ENCODE measurements at regions not wholly inside any gene's neighbourhood (a gene's known extent, or its start where the extent isn't known, plus 50 kb on each side); places are given as distances from the start of the nearest gene placed in this dataset.
A peak's percentile ranks its signal among the peaks of the same experiment; 100 is the strongest.

DNA sequence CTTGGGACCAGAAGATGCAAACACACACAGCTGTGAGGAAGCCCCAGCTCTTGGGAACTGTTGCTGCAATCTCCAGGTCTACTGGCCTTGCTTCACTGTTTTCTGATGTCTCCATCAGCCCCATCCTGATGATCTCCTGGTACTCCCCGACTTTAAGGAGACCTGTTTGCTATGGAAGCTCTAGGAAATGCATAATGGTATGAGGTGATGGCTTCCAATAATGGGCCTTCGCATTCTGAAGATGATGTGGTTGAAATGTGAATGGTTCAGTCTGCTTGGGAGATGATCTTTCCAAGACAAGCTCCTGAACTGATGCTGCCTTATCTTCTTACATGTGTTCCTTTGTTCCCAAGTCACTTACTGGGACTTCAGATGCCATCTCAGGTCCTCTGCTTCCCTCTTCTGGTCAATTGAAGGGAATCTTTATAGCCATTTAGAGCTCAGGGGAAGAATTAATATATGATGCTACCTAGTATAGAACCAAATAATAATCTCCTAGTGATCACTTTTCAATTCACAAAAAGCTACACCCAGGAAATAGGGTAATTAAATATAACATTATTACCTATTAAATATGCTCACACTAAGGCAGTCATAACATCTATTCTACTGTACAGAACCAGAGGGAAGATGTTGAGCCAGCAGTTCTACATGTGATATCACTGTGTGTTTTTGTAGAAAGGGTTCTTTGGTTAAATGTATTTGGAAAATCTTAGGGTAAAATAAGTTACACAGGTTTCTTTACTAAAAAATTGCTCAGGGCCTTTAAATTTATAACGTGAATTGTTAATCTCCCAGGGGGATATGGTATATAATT lies 73.9 kb upstream of the VTCN1 start (continued):
- TF ChIP-seq, protein P1, sequence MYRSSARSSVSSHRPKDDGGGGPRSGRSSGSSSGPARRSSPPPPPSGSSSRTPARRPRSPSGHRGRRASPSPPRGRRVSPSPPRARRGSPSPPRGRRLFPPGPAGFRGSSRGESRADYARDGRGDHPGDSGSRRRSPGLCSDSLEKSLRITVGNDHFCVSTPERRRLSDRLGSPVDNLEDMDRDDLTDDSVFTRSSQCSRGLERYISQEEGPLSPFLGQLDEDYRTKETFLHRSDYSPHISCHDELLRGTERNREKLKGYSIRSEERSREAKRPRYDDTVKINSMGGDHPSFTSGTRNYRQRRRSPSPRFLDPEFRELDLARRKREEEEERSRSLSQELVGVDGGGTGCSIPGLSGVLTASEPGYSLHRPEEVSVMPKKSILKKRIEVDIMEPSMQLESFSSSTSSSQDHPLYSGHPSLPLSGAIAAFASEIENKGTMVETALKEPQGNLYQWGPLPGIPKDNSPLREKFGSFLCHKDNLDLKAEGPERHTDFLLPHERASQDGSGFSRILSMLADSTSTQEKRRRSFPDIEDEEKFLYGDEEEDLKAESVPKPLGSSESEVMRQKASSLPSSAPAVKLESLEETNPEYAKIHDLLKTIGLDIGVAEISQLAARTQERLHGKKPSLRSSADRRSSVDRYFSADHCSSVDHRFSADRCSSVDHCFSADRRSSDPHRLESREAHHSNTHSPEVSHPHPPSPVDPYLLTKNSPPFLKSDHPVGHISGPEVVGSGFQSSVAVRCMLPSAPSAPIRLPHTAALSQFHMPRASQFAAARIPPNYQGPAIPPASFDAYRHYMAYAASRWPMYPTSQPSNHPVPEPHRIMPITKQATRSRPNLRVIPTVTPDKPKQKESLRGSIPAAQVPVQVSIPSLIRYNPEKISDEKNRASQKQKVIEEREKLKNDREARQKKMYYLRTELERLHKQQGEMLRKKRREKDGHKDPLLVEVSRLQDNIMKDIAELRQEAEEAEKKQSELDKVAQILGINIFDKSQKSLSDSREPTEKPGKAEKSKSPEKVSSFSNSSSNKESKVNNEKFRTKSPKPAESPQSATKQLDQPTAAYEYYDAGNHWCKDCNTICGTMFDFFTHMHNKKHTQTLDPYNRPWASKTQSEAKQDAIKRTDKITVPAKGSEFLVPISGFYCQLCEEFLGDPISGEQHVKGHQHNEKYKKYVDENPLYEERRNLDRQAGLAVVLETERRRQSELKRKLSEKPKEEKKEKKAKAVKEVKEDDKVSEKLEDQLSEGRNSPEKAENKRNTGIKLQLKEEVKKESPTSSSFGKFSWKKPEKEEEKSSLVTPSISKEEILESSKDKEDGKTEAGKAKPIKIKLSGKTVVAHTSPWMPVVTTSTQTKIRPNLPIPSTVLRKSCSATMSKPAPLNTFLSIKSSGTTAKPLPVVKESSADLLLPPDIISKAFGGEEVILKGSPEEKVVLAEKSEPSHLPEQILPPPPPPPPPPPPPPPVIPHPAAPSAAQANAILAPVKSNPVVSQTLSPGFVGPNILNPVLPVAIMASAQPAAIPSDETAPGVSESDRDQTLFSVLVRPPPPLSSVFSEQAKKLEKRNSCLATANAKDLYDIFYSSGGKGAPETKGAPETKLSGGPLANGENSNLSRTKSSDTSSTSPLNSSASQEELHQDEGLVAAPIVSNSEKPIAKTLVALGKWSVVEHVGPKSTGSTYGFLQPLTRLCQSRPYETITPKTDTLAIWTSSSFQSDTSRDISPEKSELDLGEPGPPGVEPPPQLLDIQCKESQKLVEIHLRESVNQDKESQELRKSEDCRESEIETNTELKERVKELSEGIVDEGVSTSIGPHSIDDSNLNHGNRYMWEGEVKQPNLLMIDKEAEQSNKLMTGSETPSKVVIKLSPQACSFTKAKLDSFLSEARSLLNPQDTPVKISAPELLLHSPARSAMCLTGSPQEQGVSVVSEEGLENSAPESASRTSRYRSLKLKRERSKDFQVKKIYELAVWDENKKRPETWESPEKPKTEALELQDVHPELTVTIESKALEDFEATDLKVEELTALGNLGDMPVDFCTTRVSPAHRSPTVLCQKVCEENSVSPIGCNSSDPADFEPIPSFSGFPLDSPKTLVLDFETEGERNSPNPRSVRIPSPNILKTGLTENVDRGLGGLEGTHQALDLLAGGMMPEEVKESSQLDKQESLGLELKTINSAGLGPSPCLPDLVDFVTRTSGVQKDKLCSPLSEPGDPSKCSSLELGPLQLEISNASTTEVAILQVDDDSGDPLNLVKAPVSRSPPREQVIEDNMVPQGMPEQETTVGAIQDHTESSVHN (IDR thresholded peaks at IDR 0.05; ENCODE audit: borderline replicate concordance in 1 of 2, low read depth in 1 of 2) = no peak
- TF ChIP-seq, protein P2, sequence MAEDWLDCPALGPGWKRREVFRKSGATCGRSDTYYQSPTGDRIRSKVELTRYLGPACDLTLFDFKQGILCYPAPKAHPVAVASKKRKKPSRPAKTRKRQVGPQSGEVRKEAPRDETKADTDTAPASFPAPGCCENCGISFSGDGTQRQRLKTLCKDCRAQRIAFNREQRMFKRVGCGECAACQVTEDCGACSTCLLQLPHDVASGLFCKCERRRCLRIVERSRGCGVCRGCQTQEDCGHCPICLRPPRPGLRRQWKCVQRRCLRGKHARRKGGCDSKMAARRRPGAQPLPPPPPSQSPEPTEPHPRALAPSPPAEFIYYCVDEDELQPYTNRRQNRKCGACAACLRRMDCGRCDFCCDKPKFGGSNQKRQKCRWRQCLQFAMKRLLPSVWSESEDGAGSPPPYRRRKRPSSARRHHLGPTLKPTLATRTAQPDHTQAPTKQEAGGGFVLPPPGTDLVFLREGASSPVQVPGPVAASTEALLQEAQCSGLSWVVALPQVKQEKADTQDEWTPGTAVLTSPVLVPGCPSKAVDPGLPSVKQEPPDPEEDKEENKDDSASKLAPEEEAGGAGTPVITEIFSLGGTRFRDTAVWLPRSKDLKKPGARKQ (CRISPR knock-in tag; IDR thresholded peaks at IDR 0.05) = no peak
- TF ChIP-seq ZNF384 (IDR thresholded peaks at IDR 0.05; ENCODE audit: low read depth, low read length) = no peak
- TF ChIP-seq, protein P3, sequence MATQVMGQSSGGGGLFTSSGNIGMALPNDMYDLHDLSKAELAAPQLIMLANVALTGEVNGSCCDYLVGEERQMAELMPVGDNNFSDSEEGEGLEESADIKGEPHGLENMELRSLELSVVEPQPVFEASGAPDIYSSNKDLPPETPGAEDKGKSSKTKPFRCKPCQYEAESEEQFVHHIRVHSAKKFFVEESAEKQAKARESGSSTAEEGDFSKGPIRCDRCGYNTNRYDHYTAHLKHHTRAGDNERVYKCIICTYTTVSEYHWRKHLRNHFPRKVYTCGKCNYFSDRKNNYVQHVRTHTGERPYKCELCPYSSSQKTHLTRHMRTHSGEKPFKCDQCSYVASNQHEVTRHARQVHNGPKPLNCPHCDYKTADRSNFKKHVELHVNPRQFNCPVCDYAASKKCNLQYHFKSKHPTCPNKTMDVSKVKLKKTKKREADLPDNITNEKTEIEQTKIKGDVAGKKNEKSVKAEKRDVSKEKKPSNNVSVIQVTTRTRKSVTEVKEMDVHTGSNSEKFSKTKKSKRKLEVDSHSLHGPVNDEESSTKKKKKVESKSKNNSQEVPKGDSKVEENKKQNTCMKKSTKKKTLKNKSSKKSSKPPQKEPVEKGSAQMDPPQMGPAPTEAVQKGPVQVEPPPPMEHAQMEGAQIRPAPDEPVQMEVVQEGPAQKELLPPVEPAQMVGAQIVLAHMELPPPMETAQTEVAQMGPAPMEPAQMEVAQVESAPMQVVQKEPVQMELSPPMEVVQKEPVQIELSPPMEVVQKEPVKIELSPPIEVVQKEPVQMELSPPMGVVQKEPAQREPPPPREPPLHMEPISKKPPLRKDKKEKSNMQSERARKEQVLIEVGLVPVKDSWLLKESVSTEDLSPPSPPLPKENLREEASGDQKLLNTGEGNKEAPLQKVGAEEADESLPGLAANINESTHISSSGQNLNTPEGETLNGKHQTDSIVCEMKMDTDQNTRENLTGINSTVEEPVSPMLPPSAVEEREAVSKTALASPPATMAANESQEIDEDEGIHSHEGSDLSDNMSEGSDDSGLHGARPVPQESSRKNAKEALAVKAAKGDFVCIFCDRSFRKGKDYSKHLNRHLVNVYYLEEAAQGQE (IDR thresholded peaks at IDR 0.05; ENCODE audit: borderline replicate concordance) = peak; percentile 72
- TF ChIP-seq, protein P3 (CRISPR knock-in tag; IDR thresholded peaks at IDR 0.05; ENCODE audit: low read depth) = no peak

All from K562 (cell line).